T-helper 9 cell (primary cell): ENCODE measurements at regions not wholly inside any gene's neighbourhood (a gene's known extent, or its start where the extent isn't known, plus 50 kb on each side); places are given as distances from the start of the nearest gene placed in this dataset.

ENCODE experiments used
- DNase-seq: peaks from one replicate; pipeline ENCODE4 v3.0.0-alpha.2; 2020

GRCh38 chr21:23247334-23247733 is 2249.1 kb downstream of the NCAM2 start:
- DNase-seq: no peak

DNA sequence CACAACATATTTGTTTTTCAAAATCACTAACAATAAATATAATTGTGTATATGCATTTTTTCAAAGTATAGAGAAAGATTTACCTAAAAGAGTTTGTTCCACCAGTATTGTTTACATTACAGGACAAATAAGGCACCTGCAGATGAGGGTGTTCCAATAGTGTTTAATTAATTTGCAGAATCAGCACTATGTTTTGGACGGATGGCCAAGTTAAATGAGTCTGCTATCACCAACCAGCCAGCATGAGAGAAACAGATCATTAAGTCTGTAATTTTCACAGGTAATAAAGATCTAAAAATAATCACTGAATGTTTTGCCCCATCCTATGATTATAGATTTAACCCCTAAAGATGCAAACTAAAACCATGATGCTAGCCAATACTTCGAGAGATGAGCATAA is 2247.0 kb downstream of the NCAM2 start:
- DNase-seq: no peak

- DNase-seq: no peak
These were observed 2225.7 kb downstream of the NCAM2 start for GRCh38 chr21:23223882-23224281.

DNA sequence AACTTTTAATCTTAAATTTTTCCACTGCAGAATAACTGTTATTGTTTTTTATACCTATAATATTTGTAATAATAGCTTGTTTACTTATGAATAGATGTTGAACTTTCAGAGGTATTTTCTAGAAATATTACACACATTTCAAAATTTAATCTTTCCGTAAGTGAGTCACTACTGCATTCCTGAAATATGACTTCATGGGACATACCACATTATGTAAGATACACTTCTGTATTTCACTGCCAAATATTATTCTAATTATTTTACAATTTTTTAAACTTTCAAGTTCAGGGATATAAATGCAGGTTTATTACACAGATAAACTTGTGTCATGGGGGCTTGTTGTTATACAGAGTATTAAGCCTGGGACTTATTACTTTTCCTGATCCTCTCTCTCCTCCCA is 2220.5 kb downstream of the NCAM2 start:
- no peak for DNase-seq

DNA sequence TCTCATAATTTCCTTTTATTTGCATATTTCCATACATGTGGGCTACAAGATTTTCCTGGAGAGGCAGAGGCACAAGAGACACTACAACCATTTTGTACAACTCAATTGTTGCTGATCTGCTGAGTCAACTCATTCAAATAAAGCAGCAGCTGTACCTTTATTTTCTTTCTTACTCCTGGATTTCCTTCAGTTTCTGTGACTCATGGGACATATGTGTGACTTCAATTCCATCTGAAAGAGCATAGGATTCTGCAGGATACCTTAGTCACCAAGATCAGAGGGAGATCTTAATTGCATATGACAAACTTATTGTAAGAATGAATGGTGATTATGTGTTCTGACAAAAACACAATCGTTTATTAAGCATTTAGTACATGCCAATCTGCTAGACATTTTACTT is 2219.4 kb downstream of the NCAM2 start:
- DNase-seq: no peak

DNA sequence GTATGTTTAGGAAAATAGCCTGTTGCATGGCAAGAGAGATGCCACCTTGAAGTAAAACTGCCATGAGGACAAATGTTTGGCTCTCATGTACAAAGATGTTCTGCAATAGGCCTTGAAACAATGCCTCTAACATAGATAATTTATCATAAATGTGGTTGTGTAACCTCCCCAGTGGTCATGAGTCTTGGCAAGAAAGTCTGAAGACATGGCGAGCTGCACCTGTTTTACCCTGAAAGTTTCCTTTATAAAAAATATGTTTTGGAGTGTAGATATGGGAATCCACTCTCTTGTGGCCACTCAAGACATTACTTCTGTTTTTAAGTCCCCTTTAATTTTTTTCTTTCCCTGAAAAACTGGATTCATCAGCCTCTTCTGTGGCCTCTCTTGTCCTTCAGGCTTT is 2217.1 kb downstream of the NCAM2 start:
- DNase-seq: no peak
